GM19324 (cell line): ENCODE measurements at regions not wholly inside any gene's neighbourhood (a gene's known extent, or its start where the extent isn't known, plus 50 kb on each side); places are given as distances from the start of the nearest gene placed in this dataset.
A peak's percentile ranks its signal among the peaks of the same experiment; 100 is the strongest.

ENCODE experiments used
- ATAC-seq: cut with Tn5 transposase; IDR thresholded peaks from one replicate; pipeline ENCODE4 v1.9.1; 2021; ENCODE audit warnings: mild to moderate bottlenecking, moderate library complexity; ENCODE audit not compliant: unreplicated experiment, low FRiP score

- no peak for ATAC-seq
These were observed 111.3 kb upstream of the TNS3 start for GRCh38 chr7:47693216-47693615.

- no peak for ATAC-seq
These were observed 110.1 kb upstream of the TNS3 start for GRCh38 chr7:47691988-47692387.

GRCh38 chr7:47690902-47691558 lies 109.1 kb upstream of the TNS3 start:
- no peak for ATAC-seq

GRCh38 chr7:47689558-47689957 lies 107.6 kb upstream of the TNS3 start:
- no peak for ATAC-seq

- ATAC-seq, result no peak
These were observed 106.6 kb upstream of the TNS3 start for GRCh38 chr7:47688311-47689100.

- no peak for ATAC-seq
These were observed 103.9 kb upstream of the TNS3 start for GRCh38 chr7:47685712-47686376.

- no peak for ATAC-seq
These were observed 103.2 kb upstream of the TNS3 start for GRCh38 chr7:47685151-47685550.

GRCh38 chr7:47684728-47685127 lies 102.8 kb upstream of the TNS3 start:
- no peak for ATAC-seq

- ATAC-seq, result no peak
These were observed 101.6 kb upstream of the TNS3 start for GRCh38 chr7:47683485-47683898.

GRCh38 chr7:47682874-47683273 lies 101.0 kb upstream of the TNS3 start:
- no peak for ATAC-seq

GRCh38 chr7:47681249-47681810 lies 99.4 kb upstream of the TNS3 start:
- no peak for ATAC-seq

- ATAC-seq, result no peak
These were observed 96.9 kb upstream of the TNS3 start for GRCh38 chr7:47678641-47679380.

GRCh38 chr7:47677664-47678063 lies 95.8 kb upstream of the TNS3 start:
- no peak for ATAC-seq

GRCh38 chr7:47677093-47677492 lies 95.2 kb upstream of the TNS3 start:
- no peak for ATAC-seq

- no peak for ATAC-seq
These were observed 91.1 kb upstream of the TNS3 start for GRCh38 chr7:47672977-47673381.

GRCh38 chr7:47672271-47672791 lies 90.4 kb upstream of the TNS3 start:
- ATAC-seq, result no peak

- no peak for ATAC-seq
These were observed 89.4 kb upstream of the TNS3 start for GRCh38 chr7:47671358-47671757.

- ATAC-seq, result peak; percentile 91
These were observed 88.8 kb upstream of the TNS3 start for GRCh38 chr7:47670729-47671128.

GRCh38 chr7:47669901-47670384 lies 88.0 kb upstream of the TNS3 start:
- ATAC-seq, result peak; percentile 1
